HUES48 (cell line): ENCODE measurements at regions not wholly inside any gene's neighbourhood (a gene's known extent, or its start where the extent isn't known, plus 50 kb on each side); places are given as distances from the start of the nearest gene placed in this dataset.

ENCODE experiments used
- H3K27ac ChIP-seq: one replicate; pipeline ENCODE4 v1.7.0; 2013; ENCODE audit warnings: low read depth, low read length, inconsistent platforms
- H3K27me3 ChIP-seq: 2 replicates; pipeline ENCODE4 v1.6.1; 2013; ENCODE audit warnings: mild to moderate bottlenecking, low read length; ENCODE audit not compliant: control insufficient read depth, insufficient read depth
- H3K36me3 ChIP-seq: 2 replicates; pipeline ENCODE4 v1.6.1; 2013; ENCODE audit warnings: low read length; ENCODE audit not compliant: control insufficient read depth, insufficient read depth
- H3K4me1 ChIP-seq: 2 replicates; pipeline ENCODE4 v1.6.1; 2013; ENCODE audit warnings: mild to moderate bottlenecking, low read length; ENCODE audit not compliant: control insufficient read depth, insufficient read depth
- H3K4me3 ChIP-seq: 2 replicates; pipeline ENCODE4 v1.5.1; 2013; ENCODE audit warnings: mild to moderate bottlenecking, low read depth, low read length
- H3K9ac ChIP-seq: 2 replicates; pipeline ENCODE4 v1.6.1; 2013; ENCODE audit warnings: mild to moderate bottlenecking, low read depth, low read length, moderate library complexity
- H3K9me3 ChIP-seq: 2 replicates; pipeline ENCODE4 v1.6.1; 2013; ENCODE audit warnings: low read length; ENCODE audit not compliant: control insufficient read depth, insufficient read depth

- no peak overlapping the region for H3K4me3 ChIP-seq
- no peaks in the 10 kb centered on the region for H3K4me1 ChIP-seq
- no peak overlapping the region for H3K9ac ChIP-seq
- H3K9me3 ChIP-seq: no peaks in the 10 kb centered on the region
- no peaks in the 10 kb centered on the region for H3K27me3 ChIP-seq
- no peak overlapping the region for H3K27ac ChIP-seq
- H3K36me3 ChIP-seq: no peaks in the 10 kb centered on the region
Observed at GRCh38 chr1:194114288-194114687, 927.9 kb upstream of the B3GALT2 start.

DNA sequence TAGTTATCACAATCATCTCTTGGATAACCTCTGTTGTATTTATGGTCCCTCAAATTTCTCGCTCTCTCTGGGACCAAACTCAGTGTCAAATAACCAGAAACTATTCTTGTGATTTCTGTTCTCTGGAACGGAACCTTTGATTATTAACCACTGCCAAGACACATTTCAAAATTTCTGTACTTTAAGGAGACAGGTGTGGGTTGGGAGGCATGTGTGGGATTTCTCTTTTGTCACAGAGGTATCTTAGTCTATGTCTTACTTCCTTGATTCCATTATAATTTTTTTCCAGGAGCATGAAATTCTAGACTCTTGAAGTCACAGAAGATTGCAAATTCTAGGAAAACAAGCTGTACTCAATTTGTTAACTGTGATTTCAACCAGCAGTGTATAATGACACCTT lies 919.0 kb upstream of the B3GALT2 start:
- Histone ChIP-seq H3K36me3 (no peaks in the 10 kb centered on the region), H3K27me3 (no peaks in the 10 kb centered on the region), H3K27ac (no peak overlapping the region), H3K9ac (no peak overlapping the region), H3K4me1 (no peaks in the 10 kb centered on the region), H3K4me3 (no peak overlapping the region), H3K9me3 (no peaks in the 10 kb centered on the region)

DNA sequence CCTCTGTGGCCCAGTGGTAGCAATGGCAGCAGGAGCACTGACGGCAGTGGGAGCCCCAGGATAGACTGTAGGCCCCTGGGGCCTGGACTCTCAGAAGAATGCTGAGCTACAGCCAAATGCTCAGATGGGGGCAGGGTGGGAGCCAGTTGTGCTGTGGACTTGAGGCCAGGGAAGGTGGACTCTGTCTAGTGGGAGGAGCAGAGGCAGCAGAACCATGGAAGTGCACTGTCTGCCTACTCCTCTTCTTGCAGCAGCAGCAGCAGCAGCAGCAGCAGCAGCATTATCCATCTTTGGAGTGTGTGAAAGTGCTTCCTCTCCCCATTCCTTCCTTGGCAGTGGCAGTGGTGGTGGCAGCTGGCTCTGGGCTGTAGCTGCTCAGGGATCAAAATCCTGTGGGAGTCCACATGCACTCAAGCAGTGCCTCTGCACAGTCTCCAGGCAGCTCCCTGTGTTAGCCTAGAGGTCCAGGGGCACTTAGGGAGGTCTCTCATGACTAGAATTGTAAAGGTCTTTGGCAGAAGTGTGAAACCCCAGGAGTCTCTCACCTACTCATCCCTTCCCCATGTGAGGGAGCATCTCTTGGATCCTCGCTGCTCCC lies 917.9 kb upstream of the B3GALT2 start:
- H3K4me1 ChIP-seq: no peaks in the 10 kb centered on the region
- H3K9me3 ChIP-seq: no peaks in the 10 kb centered on the region
- no peak overlapping the region for H3K9ac ChIP-seq
- no peaks in the 10 kb centered on the region for H3K27me3 ChIP-seq
- no peak overlapping the region for H3K4me3 ChIP-seq
- no peaks in the 10 kb centered on the region for H3K36me3 ChIP-seq
- no peak overlapping the region for H3K27ac ChIP-seq

- Histone ChIP-seq H3K9me3 (no peaks in the 10 kb centered on the region), H3K36me3 (no peaks in the 10 kb centered on the region), H3K9ac (no peak overlapping the region), H3K27me3 (no peaks in the 10 kb centered on the region), H3K4me1 (no peaks in the 10 kb centered on the region), H3K27ac (no peak overlapping the region), H3K4me3 (no peak overlapping the region)
Observed at GRCh38 chr1:194103516-194104246, 917.3 kb upstream of the B3GALT2 start.

DNA sequence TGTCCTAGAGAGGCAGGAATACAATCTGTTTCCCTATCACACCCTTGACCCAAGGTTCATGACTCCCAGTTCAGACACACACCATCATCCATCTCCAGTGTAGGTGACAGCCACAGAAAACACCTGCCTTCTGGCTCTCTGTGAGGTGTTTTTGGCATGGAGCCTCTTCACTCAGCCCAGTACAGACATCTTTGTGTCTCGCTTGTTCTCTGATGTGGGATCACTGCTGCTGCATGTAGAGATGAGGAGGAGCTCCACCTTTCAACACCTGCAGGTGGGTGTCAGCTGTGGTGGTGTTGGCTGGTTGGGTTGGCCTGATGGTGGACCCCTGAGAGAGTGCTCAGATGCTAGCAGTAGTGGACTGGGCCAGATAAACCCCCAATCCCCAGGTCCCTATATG lies 916.7 kb upstream of the B3GALT2 start:
- no peaks in the 10 kb centered on the region for H3K9me3 ChIP-seq
- H3K27ac ChIP-seq: no peak overlapping the region
- no peaks in the 10 kb centered on the region for H3K27me3 ChIP-seq
- no peaks in the 10 kb centered on the region for H3K4me1 ChIP-seq
- H3K36me3 ChIP-seq: no peaks in the 10 kb centered on the region
- H3K9ac ChIP-seq: no peak overlapping the region
- no peak overlapping the region for H3K4me3 ChIP-seq

DNA sequence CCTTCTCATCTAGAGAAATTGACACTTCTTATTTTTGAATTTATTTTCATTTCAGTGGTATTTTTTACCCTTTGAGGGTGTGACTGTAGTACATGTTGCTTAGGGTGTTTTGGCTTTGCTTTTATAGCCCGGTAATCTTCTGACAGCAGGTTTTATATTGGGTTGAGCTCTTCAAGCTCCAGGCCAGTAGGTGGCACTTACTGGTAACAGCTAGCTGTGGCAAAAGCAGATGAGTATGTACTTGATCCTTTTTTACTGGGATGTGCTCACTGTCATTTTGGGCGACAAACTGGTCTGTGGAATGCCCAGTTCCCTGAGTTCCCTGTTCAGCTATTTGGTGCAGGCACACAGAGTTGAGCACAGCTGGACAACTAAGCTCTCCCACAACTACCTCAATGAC lies 916.2 kb upstream of the B3GALT2 start:
- Histone ChIP-seq H3K9me3 (no peaks in the 10 kb centered on the region), H3K4me1 (no peaks in the 10 kb centered on the region), H3K36me3 (no peaks in the 10 kb centered on the region), H3K4me3 (no peak overlapping the region), H3K27me3 (no peaks in the 10 kb centered on the region), H3K9ac (no peak overlapping the region), H3K27ac (no peak overlapping the region)

DNA sequence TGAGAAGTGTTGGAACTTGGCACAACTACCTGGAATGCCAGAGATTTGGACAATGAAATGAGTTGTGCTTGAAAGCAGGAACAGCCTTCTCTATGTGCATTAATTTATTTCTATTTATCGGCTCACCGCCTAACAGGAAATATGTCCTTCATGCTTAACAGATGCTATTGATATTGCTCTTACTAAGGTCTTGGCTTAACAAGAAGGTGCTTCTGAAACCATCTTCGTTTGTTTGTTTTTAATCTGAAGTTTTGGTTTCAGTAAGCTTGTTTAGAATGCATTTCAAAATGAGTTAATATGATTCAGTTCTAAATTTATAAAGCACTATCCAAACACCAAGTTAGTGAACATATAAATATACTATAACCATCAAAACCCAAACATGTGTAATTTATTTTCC lies 898.3 kb upstream of the B3GALT2 start:
- Histone ChIP-seq H3K4me3 (no peak overlapping the region), H3K27me3 (no peaks in the 10 kb centered on the region), H3K9me3 (no peaks in the 10 kb centered on the region), H3K36me3 (no peaks in the 10 kb centered on the region), H3K9ac (no peak overlapping the region), H3K27ac (no peak overlapping the region), H3K4me1 (no peaks in the 10 kb centered on the region)

DNA sequence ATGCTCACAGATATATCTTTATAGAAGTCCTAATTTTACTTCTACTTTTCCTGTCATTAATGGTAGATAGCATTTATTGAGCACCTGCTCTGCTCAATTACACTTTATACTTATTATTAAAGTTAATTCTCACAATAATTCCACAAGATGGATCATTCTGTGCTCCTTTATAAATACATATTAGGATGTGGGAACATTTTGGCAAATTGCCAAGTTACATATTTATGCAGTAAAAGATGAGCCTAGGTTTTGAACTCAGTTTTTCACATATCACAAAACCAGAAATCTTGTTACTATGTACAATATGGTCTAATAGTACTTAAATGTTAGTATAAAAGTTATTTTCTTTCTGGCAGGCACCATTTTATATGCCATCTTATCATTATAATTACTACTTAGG lies 895.0 kb upstream of the B3GALT2 start:
- Histone ChIP-seq H3K9me3 (no peaks in the 10 kb centered on the region), H3K27me3 (no peaks in the 10 kb centered on the region), H3K27ac (no peak overlapping the region), H3K4me3 (no peak overlapping the region), H3K9ac (no peak overlapping the region), H3K4me1 (no peaks in the 10 kb centered on the region), H3K36me3 (no peaks in the 10 kb centered on the region)

- no peaks in the 10 kb centered on the region for H3K27me3 ChIP-seq
- no peak overlapping the region for H3K4me3 ChIP-seq
- H3K36me3 ChIP-seq: no peaks in the 10 kb centered on the region
- no peaks in the 10 kb centered on the region for H3K9me3 ChIP-seq
- H3K4me1 ChIP-seq: no peaks in the 10 kb centered on the region
- H3K27ac ChIP-seq: no peak overlapping the region
- H3K9ac ChIP-seq: no peak overlapping the region
Observed at GRCh38 chr1:194080826-194081225, 894.4 kb upstream of the B3GALT2 start.

DNA sequence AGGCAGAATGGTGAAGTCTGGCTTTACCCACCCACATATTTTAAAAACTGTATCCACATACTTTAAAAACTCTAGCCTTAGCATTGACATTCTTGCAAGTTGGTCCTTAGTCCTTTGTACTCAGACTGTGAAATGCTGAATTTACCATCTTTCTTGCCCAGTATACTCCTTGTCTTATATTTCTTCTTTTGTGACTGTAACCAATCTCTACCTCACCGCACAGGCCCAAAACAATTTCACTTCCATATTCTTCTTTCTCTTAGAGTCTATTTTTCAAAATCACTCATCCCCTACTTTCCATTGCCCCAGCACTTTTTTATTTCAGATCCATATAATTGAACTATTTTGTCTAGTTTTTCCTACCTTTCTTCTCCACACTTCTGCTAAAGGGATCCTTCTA lies 892.4 kb upstream of the B3GALT2 start:
- Histone ChIP-seq H3K4me3 (no peak overlapping the region), H3K9me3 (no peaks in the 10 kb centered on the region), H3K27me3 (no peaks in the 10 kb centered on the region), H3K36me3 (no peaks in the 10 kb centered on the region), H3K27ac (no peak overlapping the region), H3K4me1 (no peaks in the 10 kb centered on the region), H3K9ac (no peak overlapping the region)

GRCh38 chr1:194076646-194077045 lies 890.2 kb upstream of the B3GALT2 start:
- H3K27me3 ChIP-seq: no peaks in the 10 kb centered on the region
- no peak overlapping the region for H3K9ac ChIP-seq
- H3K36me3 ChIP-seq: no peaks in the 10 kb centered on the region
- no peaks in the 10 kb centered on the region for H3K9me3 ChIP-seq
- no peak overlapping the region for H3K4me3 ChIP-seq
- H3K4me1 ChIP-seq: no peaks in the 10 kb centered on the region
- H3K27ac ChIP-seq: no peak overlapping the region
